PC-3 (cell line): ENCODE measurements at regions not wholly inside any gene's neighbourhood (a gene's known extent, or its start where the extent isn't known, plus 50 kb on each side); places are given as distances from the start of the nearest gene placed in this dataset.

Experiments used
- EZH2 ChIP-seq: fragments of 300-600 bp; sonication (generic); IDR thresholded peaks from one replicate; pipeline ENCODE4 v1.6.1; 2017; ENCODE audit warnings: antibody characterized with exemption, mild to moderate bottlenecking, low read length; ENCODE audit not compliant: unreplicated experiment
- EZH2phosphoT487 ChIP-seq: fragments of 300-600 bp; sonication (generic); IDR thresholded peaks from 2 replicates; pipeline ENCODE4 v1.6.1; 2018; ENCODE audit warnings: mild to moderate bottlenecking, antibody characterized with exemption, low read length, borderline replicate concordance
- TF ChIP-seq, protein P1 (sequence below): fragments of 300-600 bp; sonication (generic); conservative IDR thresholded peaks from 2 replicates; pipeline ENCODE4 v1.5.1; 2017; ENCODE audit warnings: antibody characterized with exemption, low read depth, mild to moderate bottlenecking, low read length

DNA sequence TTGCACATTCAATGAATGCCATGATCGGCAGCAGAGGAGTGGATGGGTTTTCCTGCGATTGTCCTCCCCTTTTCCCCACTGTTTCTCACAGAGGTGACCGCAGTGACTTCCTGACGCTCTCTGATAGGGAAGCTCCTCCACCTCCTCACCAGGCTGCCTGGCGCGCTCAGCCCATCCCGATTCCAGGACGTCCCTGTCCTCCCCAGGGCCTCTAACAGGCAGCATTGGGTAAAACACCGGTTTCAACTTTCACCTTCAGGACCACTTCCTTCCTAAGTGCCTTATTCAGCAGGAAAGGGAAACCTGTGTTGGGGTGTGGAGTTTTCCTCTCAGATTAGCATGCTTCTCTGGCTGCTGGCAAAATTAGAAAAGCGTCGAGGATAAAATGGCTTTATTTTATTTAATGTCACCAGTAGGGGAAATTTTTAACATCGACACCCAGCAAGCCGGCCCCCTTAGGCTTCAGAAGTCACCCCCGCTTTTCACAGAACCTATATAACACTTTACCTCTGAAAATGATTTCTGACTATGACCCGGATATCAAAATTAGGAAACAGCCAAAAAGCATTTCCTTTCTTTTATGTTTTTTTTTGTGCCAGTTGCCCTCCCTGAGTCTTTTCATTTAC lies 570.4 kb upstream of the GJE1 start:
- TF ChIP-seq, protein P1, sequence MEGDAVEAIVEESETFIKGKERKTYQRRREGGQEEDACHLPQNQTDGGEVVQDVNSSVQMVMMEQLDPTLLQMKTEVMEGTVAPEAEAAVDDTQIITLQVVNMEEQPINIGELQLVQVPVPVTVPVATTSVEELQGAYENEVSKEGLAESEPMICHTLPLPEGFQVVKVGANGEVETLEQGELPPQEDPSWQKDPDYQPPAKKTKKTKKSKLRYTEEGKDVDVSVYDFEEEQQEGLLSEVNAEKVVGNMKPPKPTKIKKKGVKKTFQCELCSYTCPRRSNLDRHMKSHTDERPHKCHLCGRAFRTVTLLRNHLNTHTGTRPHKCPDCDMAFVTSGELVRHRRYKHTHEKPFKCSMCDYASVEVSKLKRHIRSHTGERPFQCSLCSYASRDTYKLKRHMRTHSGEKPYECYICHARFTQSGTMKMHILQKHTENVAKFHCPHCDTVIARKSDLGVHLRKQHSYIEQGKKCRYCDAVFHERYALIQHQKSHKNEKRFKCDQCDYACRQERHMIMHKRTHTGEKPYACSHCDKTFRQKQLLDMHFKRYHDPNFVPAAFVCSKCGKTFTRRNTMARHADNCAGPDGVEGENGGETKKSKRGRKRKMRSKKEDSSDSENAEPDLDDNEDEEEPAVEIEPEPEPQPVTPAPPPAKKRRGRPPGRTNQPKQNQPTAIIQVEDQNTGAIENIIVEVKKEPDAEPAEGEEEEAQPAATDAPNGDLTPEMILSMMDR: no peak
- TF ChIP-seq EZH2phosphoT487 (no peak), EZH2 (no peak)
